GM12878 (cell line): ENCODE measurements at regions not wholly inside any gene's neighbourhood (a gene's known extent, or its start where the extent isn't known, plus 50 kb on each side); places are given as distances from the start of the nearest gene placed in this dataset.

ENCODE experiments used
- EZH2 ChIP-seq: IDR thresholded peaks from 2 replicates; pipeline ENCODE4 v1.6.1; 2012; ENCODE audit warnings: low read depth, mild to moderate bottlenecking, control low read depth, inconsistent platforms, low read length, borderline replicate concordance; ENCODE audit not compliant: control insufficient read depth
- KDM1A ChIP-seq: fragments of 200-600 bp; sonication (generic); IDR thresholded peaks from 2 replicates; pipeline ENCODE4 v1.6.1; 2016; ENCODE audit warnings: borderline replicate concordance
- LARP7 ChIP-seq: fragments of 450-650 bp; IDR thresholded peaks from 2 replicates; pipeline ENCODE4 v1.6.1; 2017; ENCODE audit warnings: mild to moderate bottlenecking
- MYC ChIP-seq: IDR thresholded peaks from 2 replicates; pipeline ENCODE4 v1.6.1; 2011; ENCODE audit warnings: mild to moderate bottlenecking, low read length, moderate library complexity, inconsistent platforms; ENCODE audit not compliant: insufficient read depth, insufficient replicate concordance, insufficient read length, severe bottlenecking
- SIN3A ChIP-seq: IDR thresholded peaks from 2 replicates; pipeline ENCODE4 v1.6.1; 2012; ENCODE audit warnings: low read depth, low read length, improper control_type of control experiment
- STAT1 ChIP-seq: fragments of 450-650 bp; conservative IDR thresholded peaks from 2 replicates; pipeline ENCODE4 v1.6.1; 2014; ENCODE audit warnings: antibody characterized with exemption, mild to moderate bottlenecking
- ZNF274 ChIP-seq: IDR thresholded peaks from one replicate; pipeline ENCODE4 v1.8.0; 2011; ENCODE audit not compliant: insufficient read length, insufficient read depth
- TF ChIP-seq, protein P1 (sequence below), 3 experiments: IDR thresholded peaks in 2 of 3; conservative IDR thresholded peaks in 1 of 3; 2 replicates each; pipeline ENCODE4 v1.5.1; 2011; ENCODE audit warnings: low read depth in 3 of 3, low read length in 3 of 3, mild to moderate bottlenecking in 3 of 3, control low read depth in 2 of 3, moderate library complexity in 2 of 3, inconsistent platforms in 1 of 3, mixed read lengths in 1 of 3; ENCODE audit not compliant: control insufficient read depth in 2 of 3, insufficient read depth in 1 of 3; ENCODE audit errors: extremely low read depth in 1 of 3
- TF ChIP-seq, protein P2 (sequence below): fragments of 450-650 bp; IDR thresholded peaks from 2 replicates; pipeline ENCODE4 v1.6.1; 2018; ENCODE audit warnings: borderline replicate concordance, mild to moderate bottlenecking; ENCODE audit not compliant: partially characterized antibody
- TF ChIP-seq, protein P3 (sequence below): fragments of 450-650 bp; IDR thresholded peaks from 2 replicates; pipeline ENCODE4 v1.6.1; 2017; ENCODE audit warnings: mild to moderate bottlenecking

DNA sequence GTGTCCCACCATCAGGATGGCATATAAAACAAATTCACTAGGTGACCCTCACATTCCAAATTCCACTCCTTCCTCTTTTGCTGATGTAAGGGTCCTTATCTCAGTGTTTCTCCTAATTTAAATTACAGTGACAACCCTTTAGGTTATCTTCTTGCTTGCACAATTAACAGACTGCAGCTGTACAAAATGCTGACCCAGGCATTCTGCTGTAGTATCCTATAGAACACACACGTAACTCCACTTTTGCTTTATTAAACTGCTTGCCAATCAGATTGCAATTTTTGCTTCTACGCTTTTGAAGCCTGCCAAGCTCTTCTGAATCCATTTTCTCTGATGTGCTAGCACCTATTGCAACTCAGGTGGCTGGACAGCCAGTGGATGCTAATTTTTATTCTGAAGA, 950.3 kb downstream of the TFAP2A start:
- TF ChIP-seq MYC (no peak), ZNF274 (no peak), STAT1 (no peak), KDM1A (no peak), SIN3A (no peak), EZH2 (no peak), LARP7 (no peak)
- TF ChIP-seq, protein P1, sequence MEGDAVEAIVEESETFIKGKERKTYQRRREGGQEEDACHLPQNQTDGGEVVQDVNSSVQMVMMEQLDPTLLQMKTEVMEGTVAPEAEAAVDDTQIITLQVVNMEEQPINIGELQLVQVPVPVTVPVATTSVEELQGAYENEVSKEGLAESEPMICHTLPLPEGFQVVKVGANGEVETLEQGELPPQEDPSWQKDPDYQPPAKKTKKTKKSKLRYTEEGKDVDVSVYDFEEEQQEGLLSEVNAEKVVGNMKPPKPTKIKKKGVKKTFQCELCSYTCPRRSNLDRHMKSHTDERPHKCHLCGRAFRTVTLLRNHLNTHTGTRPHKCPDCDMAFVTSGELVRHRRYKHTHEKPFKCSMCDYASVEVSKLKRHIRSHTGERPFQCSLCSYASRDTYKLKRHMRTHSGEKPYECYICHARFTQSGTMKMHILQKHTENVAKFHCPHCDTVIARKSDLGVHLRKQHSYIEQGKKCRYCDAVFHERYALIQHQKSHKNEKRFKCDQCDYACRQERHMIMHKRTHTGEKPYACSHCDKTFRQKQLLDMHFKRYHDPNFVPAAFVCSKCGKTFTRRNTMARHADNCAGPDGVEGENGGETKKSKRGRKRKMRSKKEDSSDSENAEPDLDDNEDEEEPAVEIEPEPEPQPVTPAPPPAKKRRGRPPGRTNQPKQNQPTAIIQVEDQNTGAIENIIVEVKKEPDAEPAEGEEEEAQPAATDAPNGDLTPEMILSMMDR (IDR thresholded peaks at IDR 0.05 in 2 of 3, conservative IDR thresholded peaks at IDR 0.05 in 1 of 3; ENCODE audit: control insufficient read depth in 2 of 3, extremely low read depth in 1 of 3, insufficient read depth in 1 of 3, low read depth in 3 of 3, low read length in 3 of 3): no peak
- TF ChIP-seq, protein P2, sequence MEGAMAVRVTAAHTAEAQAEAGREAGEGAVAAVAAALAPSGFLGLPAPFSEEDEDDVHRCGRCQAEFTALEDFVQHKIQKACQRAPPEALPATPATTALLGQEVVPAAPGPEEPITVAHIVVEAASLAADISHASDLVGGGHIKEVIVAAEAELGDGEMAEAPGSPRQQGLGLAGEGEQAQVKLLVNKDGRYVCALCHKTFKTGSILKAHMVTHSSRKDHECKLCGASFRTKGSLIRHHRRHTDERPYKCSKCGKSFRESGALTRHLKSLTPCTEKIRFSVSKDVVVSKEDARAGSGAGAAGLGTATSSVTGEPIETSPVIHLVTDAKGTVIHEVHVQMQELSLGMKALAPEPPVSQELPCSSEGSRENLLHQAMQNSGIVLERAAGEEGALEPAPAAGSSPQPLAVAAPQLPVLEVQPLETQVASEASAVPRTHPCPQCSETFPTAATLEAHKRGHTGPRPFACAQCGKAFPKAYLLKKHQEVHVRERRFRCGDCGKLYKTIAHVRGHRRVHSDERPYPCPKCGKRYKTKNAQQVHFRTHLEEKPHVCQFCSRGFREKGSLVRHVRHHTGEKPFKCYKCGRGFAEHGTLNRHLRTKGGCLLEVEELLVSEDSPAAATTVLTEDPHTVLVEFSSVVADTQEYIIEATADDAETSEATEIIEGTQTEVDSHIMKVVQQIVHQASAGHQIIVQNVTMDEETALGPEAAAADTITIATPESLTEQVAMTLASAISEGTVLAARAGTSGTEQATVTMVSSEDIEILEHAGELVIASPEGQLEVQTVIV: no peak
- TF ChIP-seq, protein P3, sequence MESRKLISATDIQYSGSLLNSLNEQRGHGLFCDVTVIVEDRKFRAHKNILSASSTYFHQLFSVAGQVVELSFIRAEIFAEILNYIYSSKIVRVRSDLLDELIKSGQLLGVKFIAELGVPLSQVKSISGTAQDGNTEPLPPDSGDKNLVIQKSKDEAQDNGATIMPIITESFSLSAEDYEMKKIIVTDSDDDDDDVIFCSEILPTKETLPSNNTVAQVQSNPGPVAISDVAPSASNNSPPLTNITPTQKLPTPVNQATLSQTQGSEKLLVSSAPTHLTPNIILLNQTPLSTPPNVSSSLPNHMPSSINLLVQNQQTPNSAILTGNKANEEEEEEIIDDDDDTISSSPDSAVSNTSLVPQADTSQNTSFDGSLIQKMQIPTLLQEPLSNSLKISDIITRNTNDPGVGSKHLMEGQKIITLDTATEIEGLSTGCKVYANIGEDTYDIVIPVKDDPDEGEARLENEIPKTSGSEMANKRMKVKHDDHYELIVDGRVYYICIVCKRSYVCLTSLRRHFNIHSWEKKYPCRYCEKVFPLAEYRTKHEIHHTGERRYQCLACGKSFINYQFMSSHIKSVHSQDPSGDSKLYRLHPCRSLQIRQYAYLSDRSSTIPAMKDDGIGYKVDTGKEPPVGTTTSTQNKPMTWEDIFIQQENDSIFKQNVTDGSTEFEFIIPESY: no peak
